ENCODE measurements at regions not wholly inside any gene's neighbourhood (a gene's known extent, or its start where the extent isn't known, plus 50 kb on each side); places are given as distances from the start of the nearest gene placed in this dataset.

DNA sequence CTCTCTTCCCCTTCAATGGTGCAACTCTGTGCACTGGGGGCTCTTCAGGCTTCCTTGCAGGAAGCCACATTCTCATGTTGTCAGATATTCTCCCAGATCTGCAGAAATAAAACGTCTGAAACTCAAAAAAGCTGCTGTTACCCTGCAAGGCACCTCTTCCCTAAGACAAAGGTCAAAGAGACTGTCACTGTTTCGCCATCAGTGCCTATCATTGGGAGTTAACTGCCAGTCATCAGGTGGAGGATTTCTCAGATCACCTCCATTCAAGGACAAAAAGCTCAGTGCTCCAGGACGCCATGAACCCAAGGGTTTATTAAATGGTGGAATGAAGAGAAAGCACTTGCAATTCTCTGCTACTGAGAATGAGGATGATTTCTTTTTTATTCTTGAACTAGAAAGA lies 144.6 kb upstream of the PALS2 start:
- TF ChIP-seq POLR2A (IDR thresholded peaks at IDR 0.05), result no peak
- TF ChIP-seq, protein P1, sequence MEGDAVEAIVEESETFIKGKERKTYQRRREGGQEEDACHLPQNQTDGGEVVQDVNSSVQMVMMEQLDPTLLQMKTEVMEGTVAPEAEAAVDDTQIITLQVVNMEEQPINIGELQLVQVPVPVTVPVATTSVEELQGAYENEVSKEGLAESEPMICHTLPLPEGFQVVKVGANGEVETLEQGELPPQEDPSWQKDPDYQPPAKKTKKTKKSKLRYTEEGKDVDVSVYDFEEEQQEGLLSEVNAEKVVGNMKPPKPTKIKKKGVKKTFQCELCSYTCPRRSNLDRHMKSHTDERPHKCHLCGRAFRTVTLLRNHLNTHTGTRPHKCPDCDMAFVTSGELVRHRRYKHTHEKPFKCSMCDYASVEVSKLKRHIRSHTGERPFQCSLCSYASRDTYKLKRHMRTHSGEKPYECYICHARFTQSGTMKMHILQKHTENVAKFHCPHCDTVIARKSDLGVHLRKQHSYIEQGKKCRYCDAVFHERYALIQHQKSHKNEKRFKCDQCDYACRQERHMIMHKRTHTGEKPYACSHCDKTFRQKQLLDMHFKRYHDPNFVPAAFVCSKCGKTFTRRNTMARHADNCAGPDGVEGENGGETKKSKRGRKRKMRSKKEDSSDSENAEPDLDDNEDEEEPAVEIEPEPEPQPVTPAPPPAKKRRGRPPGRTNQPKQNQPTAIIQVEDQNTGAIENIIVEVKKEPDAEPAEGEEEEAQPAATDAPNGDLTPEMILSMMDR (IDR thresholded peaks at IDR 0.05), result no peak
